Large intestine (tissue), 3 donors: ENCODE measurements at regions not wholly inside any gene's neighbourhood (a gene's known extent, or its start where the extent isn't known, plus 50 kb on each side); places are given as distances from the start of the nearest gene placed in this dataset.
"Not testable (repeated sequence)": the region's sequence is repeated elsewhere in the genome, so short reads cannot be mapped to it uniquely, and the experiment has no call there.

Experiments
- DNase-seq, 2 donors: peaks; one replicate each; pipeline versions ENCODE4 v3.0.0 to v3.0.0-alpha.2; 2013
- H3K27ac ChIP-seq: one replicate; pipeline ENCODE4 v1.5.1; 2013; ENCODE audit warnings: low read length
- H3K27me3 ChIP-seq: 2 replicates; pipeline ENCODE4 v1.6.1; 2013; ENCODE audit warnings: low read length; ENCODE audit not compliant: control insufficient read depth, insufficient read depth
- H3K36me3 ChIP-seq: 2 replicates; pipeline ENCODE4 v1.6.1; 2013; ENCODE audit warnings: low read length; ENCODE audit not compliant: control insufficient read depth, insufficient read depth
- H3K4me1 ChIP-seq: one replicate; pipeline ENCODE4 v1.6.1; 2013; ENCODE audit warnings: low read length; ENCODE audit not compliant: control insufficient read depth, insufficient read depth
- H3K4me3 ChIP-seq: one replicate; pipeline ENCODE4 v1.5.1; 2013; ENCODE audit warnings: low read length
- H3K9me3 ChIP-seq: one replicate; pipeline ENCODE4 v1.6.1; 2013; ENCODE audit warnings: mild to moderate bottlenecking, low read depth, low read length, moderate library complexity; ENCODE audit not compliant: control insufficient read depth
- WGBS: methylation state at CpG from one replicate; pipeline ENCODE4 v1.1.5; 2013; ENCODE audit warnings: low lambda C conversion rate; ENCODE audit not compliant: insufficient coverage; 5-methylcytosine and 5-hydroxymethylcytosine counted together

- DNase-seq, result no peak
- no CpG with 5 or more reads among the region's 3 CpGs for WGBS
- no peaks in the 10 kb centered on the region for H3K27me3 ChIP-seq
- no peaks in the 10 kb centered on the region for H3K36me3 ChIP-seq
- no peaks in the 10 kb centered on the region for H3K9me3 ChIP-seq
- H3K4me3 ChIP-seq, result no peak overlapping the region
- H3K4me1 ChIP-seq, result no peaks in the 10 kb centered on the region
- H3K27ac ChIP-seq, result no peak overlapping the region
These were observed 258.5 kb downstream of the PDCD6IP start for GRCh38 chr3:34056951-34057390.

DNA sequence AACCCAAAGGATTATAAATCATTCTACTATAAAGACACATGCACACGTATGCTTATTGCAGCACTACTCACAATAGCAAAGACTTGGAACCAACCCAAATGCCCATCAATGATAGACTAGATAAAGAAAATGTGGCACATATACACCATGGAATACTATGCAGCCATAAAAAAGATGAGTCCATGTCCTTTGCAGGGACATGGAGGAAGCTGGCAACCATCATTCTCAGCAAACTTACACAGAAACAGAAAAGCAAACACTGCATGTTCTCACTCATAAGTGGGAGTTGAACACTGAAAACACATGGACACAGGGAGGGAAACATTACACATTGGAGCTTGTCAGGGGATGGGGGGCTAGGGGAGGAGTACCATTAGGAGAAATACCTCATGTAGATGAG is 262.6 kb downstream of the PDCD6IP start:
- H3K27me3 ChIP-seq, H3K4me3 ChIP-seq, H3K9me3 ChIP-seq, H3K27ac ChIP-seq, DNase-seq, H3K36me3 ChIP-seq, H3K4me1 ChIP-seq: not testable (repeated sequence)
- no CpG with 5 or more reads among the region's 1 CpG for WGBS

GRCh38 chr3:34065901-34066300 is 267.5 kb downstream of the PDCD6IP start:
- H3K27me3 ChIP-seq, result peaks cover 3% of the 10 kb centered on the region
- no peaks in the 10 kb centered on the region for H3K4me1 ChIP-seq
- H3K27ac ChIP-seq, result no peak overlapping the region
- no peaks in the 10 kb centered on the region for H3K9me3 ChIP-seq
- H3K36me3 ChIP-seq, result no peaks in the 10 kb centered on the region
- no peak for DNase-seq
- no peak overlapping the region for H3K4me3 ChIP-seq
- WGBS, result 88% methylated on average over 1 of the region's 2 CpGs

GRCh38 chr3:34066328-34066727 is 267.9 kb downstream of the PDCD6IP start:
- Histone ChIP-seq H3K9me3 (no peaks in the 10 kb centered on the region), H3K4me3 (no peak overlapping the region), H3K36me3 (no peaks in the 10 kb centered on the region), H3K4me1 (no peaks in the 10 kb centered on the region), H3K27me3 (peaks cover 3% of the 10 kb centered on the region), H3K27ac (no peak overlapping the region)
- WGBS, result 100% methylated on average over 2 of the region's 2 CpGs
- DNase-seq, result no peak

- 22% methylated on average over 1 of the region's 2 CpGs for WGBS
- DNase-seq, result no peak
- no peak overlapping the region for H3K4me3 ChIP-seq
- no peak overlapping the region for H3K27ac ChIP-seq
- no peaks in the 10 kb centered on the region for H3K36me3 ChIP-seq
- H3K9me3 ChIP-seq, result no peaks in the 10 kb centered on the region
- peaks cover 3% of the 10 kb centered on the region for H3K27me3 ChIP-seq
- no peaks in the 10 kb centered on the region for H3K4me1 ChIP-seq
These were observed 268.6 kb downstream of the PDCD6IP start for GRCh38 chr3:34066999-34067398.

GRCh38 chr3:34067536-34068051 is 269.2 kb downstream of the PDCD6IP start:
- Histone ChIP-seq H3K4me1 (no peaks in the 10 kb centered on the region), H3K4me3 (no peak overlapping the region), H3K27ac (no peak overlapping the region), H3K27me3 (peaks cover 3% of the 10 kb centered on the region), H3K36me3 (no peaks in the 10 kb centered on the region), H3K9me3 (no peaks in the 10 kb centered on the region)
- WGBS, result 88% methylated on average over 1 of the region's 5 CpGs
- DNase-seq, result no peak

DNA sequence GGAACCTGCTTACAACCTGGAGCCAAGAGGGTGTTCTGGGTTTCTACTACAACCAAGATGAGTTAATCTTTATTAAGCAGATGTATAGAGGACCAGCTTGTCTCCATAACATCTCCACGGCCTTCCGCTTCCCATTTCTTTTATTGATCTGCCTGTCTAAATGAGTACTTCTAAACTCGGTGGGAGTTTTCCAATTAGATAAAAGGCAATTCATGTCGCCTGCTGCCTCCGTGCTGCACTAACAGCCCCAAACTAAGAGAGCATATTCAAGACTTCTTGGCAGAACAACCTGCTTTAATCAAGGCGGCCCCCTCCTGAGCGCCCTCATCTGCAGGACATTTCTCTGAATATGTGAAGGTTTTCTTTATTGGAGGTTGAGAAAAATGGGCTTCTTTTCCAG is 270.1 kb downstream of the PDCD6IP start:
- Histone ChIP-seq H3K4me3 (no peak overlapping the region), H3K27ac (no peak overlapping the region), H3K27me3 (peaks cover 3% of the 10 kb centered on the region), H3K9me3 (no peaks in the 10 kb centered on the region), H3K4me1 (no peaks in the 10 kb centered on the region), H3K36me3 (no peaks in the 10 kb centered on the region)
- DNase-seq, result no peak
- no CpG with 5 or more reads among the region's 7 CpGs for WGBS

DNA sequence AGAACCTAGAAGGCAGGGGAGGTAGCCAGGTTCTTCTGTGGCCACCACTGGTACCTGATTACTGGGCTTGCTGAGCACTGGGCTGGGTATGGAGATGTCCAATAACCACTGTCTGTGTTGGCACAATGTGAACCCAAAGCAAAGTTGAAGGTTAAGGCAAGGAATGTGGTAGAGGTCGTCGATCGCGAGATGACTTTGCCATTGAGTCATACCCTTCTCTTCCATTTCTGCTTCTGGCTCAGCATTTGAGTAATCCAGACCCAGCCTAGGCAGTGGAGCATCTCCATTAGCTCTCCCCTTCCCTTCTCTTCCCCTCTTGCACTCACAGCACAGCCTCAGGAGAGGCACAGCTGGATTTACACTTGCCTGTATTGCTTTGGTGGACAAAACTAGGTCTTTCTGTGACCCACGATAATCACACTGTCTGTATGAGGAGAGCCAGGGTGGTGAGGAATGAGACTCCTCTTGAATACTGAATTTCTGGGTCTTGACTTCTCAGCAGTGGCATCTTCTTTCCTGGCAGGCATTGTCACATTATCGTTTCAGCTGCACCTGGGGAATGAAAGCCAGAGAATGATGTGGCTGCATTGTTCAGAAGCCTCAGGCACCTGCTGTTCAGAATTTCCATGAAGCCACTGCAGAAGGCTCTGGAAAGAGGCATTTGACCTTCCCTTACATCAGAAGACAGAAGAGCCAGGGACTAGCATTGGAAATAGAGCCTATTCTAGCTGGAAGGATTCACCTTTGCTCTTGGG is 272.6 kb downstream of the PDCD6IP start:
- WGBS, result no CpG with 5 or more reads among the region's 6 CpGs
- H3K4me3 ChIP-seq, result no peak overlapping the region
- H3K4me1 ChIP-seq, result no peaks in the 10 kb centered on the region
- no peaks in the 10 kb centered on the region for H3K9me3 ChIP-seq
- no peak overlapping the region for H3K27ac ChIP-seq
- DNase-seq, result no peak
- H3K36me3 ChIP-seq, result no peaks in the 10 kb centered on the region
- no peaks in the 10 kb centered on the region for H3K27me3 ChIP-seq

- Histone ChIP-seq H3K9me3 (no peaks in the 10 kb centered on the region), H3K27ac (no peak overlapping the region), H3K4me3 (no peak overlapping the region), H3K27me3 (no peaks in the 10 kb centered on the region), H3K4me1 (no peaks in the 10 kb centered on the region), H3K36me3 (no peaks in the 10 kb centered on the region)
- no CpG with 5 or more reads among the region's 2 CpGs for WGBS
- DNase-seq, result no peak
These were observed 273.9 kb downstream of the PDCD6IP start for GRCh38 chr3:34072297-34072696.

GRCh38 chr3:34073111-34073510 is 274.7 kb downstream of the PDCD6IP start:
- H3K27me3 ChIP-seq, result no peaks in the 10 kb centered on the region
- H3K4me1 ChIP-seq, result no peaks in the 10 kb centered on the region
- DNase-seq, result no peak
- no peak overlapping the region for H3K27ac ChIP-seq
- no peaks in the 10 kb centered on the region for H3K9me3 ChIP-seq
- H3K36me3 ChIP-seq, result no peaks in the 10 kb centered on the region
- no peak overlapping the region for H3K4me3 ChIP-seq

- H3K27ac ChIP-seq, result no peak overlapping the region
- WGBS, result no CpG with 5 or more reads among the region's 1 CpG
- no peaks in the 10 kb centered on the region for H3K9me3 ChIP-seq
- no peak for DNase-seq
- no peaks in the 10 kb centered on the region for H3K36me3 ChIP-seq
- no peak overlapping the region for H3K4me3 ChIP-seq
- no peaks in the 10 kb centered on the region for H3K27me3 ChIP-seq
- H3K4me1 ChIP-seq, result no peaks in the 10 kb centered on the region
These were observed 275.5 kb downstream of the PDCD6IP start for GRCh38 chr3:34073961-34074360.
